GM12892 (cell line): ENCODE measurements at regions not wholly inside any gene's neighbourhood (a gene's known extent, or its start where the extent isn't known, plus 50 kb on each side); places are given as distances from the start of the nearest gene placed in this dataset.

Experiments
- POLR2A ChIP-seq: IDR thresholded peaks from 2 replicates; pipeline ENCODE4 v1.6.1; 2011; ENCODE audit warnings: low read depth, low read length, control low read depth
- POLR2AphosphoS5 ChIP-seq: IDR thresholded peaks from 2 replicates; pipeline ENCODE4 v1.6.1; 2011; ENCODE audit warnings: low read depth, low read length, control low read depth

- TF ChIP-seq POLR2AphosphoS5 (no peak), POLR2A (no peak)
Measured at GRCh38 chr2:19416784-19417684, 58.6 kb upstream of the OSR1 start.
